ENCODE measurements at regions not wholly inside any gene's neighbourhood (a gene's known extent, or its start where the extent isn't known, plus 50 kb on each side); places are given as distances from the start of the nearest gene placed in this dataset.

DNA sequence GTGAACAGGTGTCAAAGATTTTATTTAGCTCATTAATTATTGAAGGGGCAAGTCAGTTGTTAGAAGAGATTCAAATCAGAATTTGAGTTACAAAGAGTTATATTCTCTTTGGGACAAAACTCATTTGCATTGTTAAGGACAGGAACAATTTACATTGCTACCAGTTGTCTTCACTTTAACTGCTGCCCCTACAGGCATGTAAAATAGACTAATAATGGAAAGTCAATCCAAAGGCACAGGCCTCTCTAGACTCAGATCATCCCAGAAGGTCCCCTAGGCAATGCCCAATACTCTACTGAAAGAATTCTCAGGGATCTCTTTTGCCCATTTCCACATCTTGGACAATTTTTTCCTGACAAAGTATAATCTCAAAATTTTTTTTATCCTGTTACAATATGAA, 95.7 kb downstream of the SCP2D1 start:
- H4K20me1 ChIP-seq (ENCODE audit: insufficient read depth): no peaks in the 10 kb centered on the region
- no peak overlapping the region for H3K4me2 ChIP-seq (ENCODE audit: low read length)
- H3K27me3 ChIP-seq (ENCODE audit: insufficient read depth, low read depth, low read length): no peaks in the 10 kb centered on the region
- no peak overlapping the region for H3K4me3 ChIP-seq (ENCODE audit: low read length)
- no peak overlapping the region for H3K9ac ChIP-seq (ENCODE audit: low read length)
- H3K36me3 ChIP-seq (ENCODE audit: insufficient read depth, low read length): no peaks in the 10 kb centered on the region
- H3K79me2 ChIP-seq (replicated peaks; ENCODE audit: insufficient read depth, low read length): no peaks in the 10 kb centered on the region
- no peaks in the 10 kb centered on the region for H3F3A ChIP-seq (ENCODE audit: insufficient read depth, low read length, poor library complexity, severe bottlenecking)
- no peak overlapping the region for H3K27ac ChIP-seq (ENCODE audit: low read length)
- no peak overlapping the region for H2AFZ ChIP-seq (ENCODE audit: low read depth, low read length)
- no peaks in the 10 kb centered on the region for H3K9me3 ChIP-seq (ENCODE audit: low read length)
- no peaks in the 10 kb centered on the region for H3K9me2 ChIP-seq (ENCODE audit: insufficient read depth, low read length)
- TF ChIP-seq MXI1 (conservative IDR thresholded peaks at IDR 0.05; ENCODE audit: poor library complexity, severe bottlenecking) (no peak), RAD21 (conservative IDR thresholded peaks at IDR 0.05) (no peak), EZH2 (IDR thresholded peaks at IDR 0.05; ENCODE audit: borderline replicate concordance, insufficient read depth, low read length, poor library complexity, severe bottlenecking) (no peak), CTCF (IDR thresholded peaks at IDR 0.05; ENCODE audit: poor library complexity, severe bottlenecking) (no peak), EP300 (conservative IDR thresholded peaks at IDR 0.05; ENCODE audit: poor library complexity, severe bottlenecking) (no peak), TAF1 (IDR thresholded peaks at IDR 0.05; ENCODE audit: low read depth) (no peak), POLR2AphosphoS5 (IDR thresholded peaks at IDR 0.05) (no peak), SMC3 (conservative IDR thresholded peaks at IDR 0.05; ENCODE audit: poor library complexity) (no peak)

DNA sequence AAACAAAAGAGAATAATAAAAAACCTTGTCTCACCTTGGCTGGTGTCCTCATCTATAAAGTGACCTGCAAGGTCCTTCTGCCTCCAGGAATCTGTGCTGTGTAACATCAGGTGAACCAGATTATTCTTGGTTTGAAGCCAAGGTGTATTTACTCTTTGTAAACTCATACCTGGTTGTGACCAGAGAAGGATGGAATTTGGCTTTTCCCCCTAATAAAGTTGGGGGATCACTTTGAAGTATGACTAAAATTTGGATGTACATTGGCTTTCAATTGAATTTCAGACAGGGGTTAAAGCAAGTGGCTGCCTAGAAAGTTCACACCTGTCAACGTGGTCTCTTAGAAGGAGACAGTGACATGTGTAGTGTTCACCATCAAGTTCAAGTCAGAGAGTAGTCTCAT, 100.1 kb downstream of the SCP2D1 start:
- H3K27ac ChIP-seq (ENCODE audit: low read length): no peak overlapping the region
- no peak overlapping the region for H3K4me2 ChIP-seq (ENCODE audit: low read length)
- TF ChIP-seq CTCF (IDR thresholded peaks at IDR 0.05; ENCODE audit: poor library complexity, severe bottlenecking): no peak
- no peak for TF ChIP-seq EZH2 (IDR thresholded peaks at IDR 0.05; ENCODE audit: borderline replicate concordance, insufficient read depth, low read length, poor library complexity, severe bottlenecking)
- no peak for TF ChIP-seq RAD21 (conservative IDR thresholded peaks at IDR 0.05)
- TF ChIP-seq MXI1 (conservative IDR thresholded peaks at IDR 0.05; ENCODE audit: poor library complexity, severe bottlenecking): no peak
- no peak for TF ChIP-seq SMC3 (conservative IDR thresholded peaks at IDR 0.05; ENCODE audit: poor library complexity)
- no peak for TF ChIP-seq EP300 (conservative IDR thresholded peaks at IDR 0.05; ENCODE audit: poor library complexity, severe bottlenecking)
- no peak for TF ChIP-seq REST (IDR thresholded peaks at IDR 0.05; ENCODE audit: borderline replicate concordance)
- TF ChIP-seq TAF1 (IDR thresholded peaks at IDR 0.05; ENCODE audit: low read depth): no peak
- TF ChIP-seq POLR2AphosphoS5 (IDR thresholded peaks at IDR 0.05): no peak
- no peaks in the 10 kb centered on the region for H3K36me3 ChIP-seq (ENCODE audit: insufficient read depth, low read length)
- no peaks in the 10 kb centered on the region for H4K20me1 ChIP-seq (ENCODE audit: insufficient read depth)
- no peaks in the 10 kb centered on the region for H3K9me3 ChIP-seq (ENCODE audit: low read length)
- no peaks in the 10 kb centered on the region for H3K79me2 ChIP-seq (replicated peaks; ENCODE audit: insufficient read depth, low read length)
- no peak overlapping the region for H3K9ac ChIP-seq (ENCODE audit: low read length)
- no peaks in the 10 kb centered on the region for H3K9me2 ChIP-seq (ENCODE audit: insufficient read depth, low read length)
- H2AFZ ChIP-seq (ENCODE audit: low read depth, low read length): no peak overlapping the region
- no peaks in the 10 kb centered on the region for H3F3A ChIP-seq (ENCODE audit: insufficient read depth, low read length, poor library complexity, severe bottlenecking)
- H3K4me3 ChIP-seq (ENCODE audit: low read length): no peak overlapping the region
- no peaks in the 10 kb centered on the region for H3K27me3 ChIP-seq (ENCODE audit: insufficient read depth, low read depth, low read length)

Data from neural cell (in vitro differentiated cells).